AG04449 (cell line): ENCODE measurements at regions not wholly inside any gene's neighbourhood (a gene's known extent, or its start where the extent isn't known, plus 50 kb on each side); places are given as distances from the start of the nearest gene placed in this dataset.

Experiments used
- CTCF ChIA-PET: fragments of 350-600 bp; formaldehyde crosslinking; extraction: SDS; loops from one replicate; lab custom pipeline; 2021; ENCODE audit warnings: antibody characterized with exemption; lab: Yijun Ruan, JAX
- POLR2A ChIA-PET: fragments of 400-600, 350-600 bp; formaldehyde crosslinking; extraction: SDS; loops from one replicate; lab custom pipeline; 2020; ENCODE audit warnings: antibody characterized with exemption, inconsistent platforms; lab: Yijun Ruan, JAX
- DNase-seq: peaks from one replicate; pipeline ENCODE4 v3.0.0-alpha.2; 2010; ENCODE audit warnings: low read depth, low spot score
- H3K4me3 ChIP-seq: 2 replicates; pipeline ENCODE4 v1.5.1; 2011; ENCODE audit warnings: low read depth, mild to moderate bottlenecking, control low read depth, low read length
- TF ChIP-seq, protein P1 (sequence below): IDR thresholded peaks from one replicate; pipeline ENCODE4 v1.5.1; 2011; ENCODE audit warnings: mild to moderate bottlenecking, moderate library complexity, low read length, control low read depth, inconsistent platforms; ENCODE audit not compliant: insufficient read depth; ENCODE audit errors: missing control alignments

DNA sequence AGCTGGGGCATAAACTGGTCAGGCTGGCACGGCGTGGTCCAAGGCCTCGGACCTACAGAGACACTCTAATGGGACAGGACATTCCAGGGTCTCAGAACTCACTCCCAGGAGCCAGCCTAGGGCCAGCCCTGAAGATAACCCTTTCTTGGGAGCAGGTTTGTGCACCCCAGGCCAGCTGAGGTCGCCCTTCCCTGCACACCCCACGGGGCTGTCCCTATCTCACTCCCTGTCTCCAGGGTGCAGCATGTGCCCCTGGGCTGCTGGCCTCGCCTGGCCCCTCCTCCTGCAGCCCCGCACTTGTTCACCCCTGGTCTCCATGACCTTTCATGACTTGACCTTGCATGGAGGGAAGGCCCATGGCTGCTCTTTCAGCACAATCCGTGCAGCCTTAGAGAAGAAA lies 1321.8 kb downstream of the BRD1 start:
- ChIA-PET POLR2A (no interaction called here), CTCF (no interaction called here)
- TF ChIP-seq, protein P1, sequence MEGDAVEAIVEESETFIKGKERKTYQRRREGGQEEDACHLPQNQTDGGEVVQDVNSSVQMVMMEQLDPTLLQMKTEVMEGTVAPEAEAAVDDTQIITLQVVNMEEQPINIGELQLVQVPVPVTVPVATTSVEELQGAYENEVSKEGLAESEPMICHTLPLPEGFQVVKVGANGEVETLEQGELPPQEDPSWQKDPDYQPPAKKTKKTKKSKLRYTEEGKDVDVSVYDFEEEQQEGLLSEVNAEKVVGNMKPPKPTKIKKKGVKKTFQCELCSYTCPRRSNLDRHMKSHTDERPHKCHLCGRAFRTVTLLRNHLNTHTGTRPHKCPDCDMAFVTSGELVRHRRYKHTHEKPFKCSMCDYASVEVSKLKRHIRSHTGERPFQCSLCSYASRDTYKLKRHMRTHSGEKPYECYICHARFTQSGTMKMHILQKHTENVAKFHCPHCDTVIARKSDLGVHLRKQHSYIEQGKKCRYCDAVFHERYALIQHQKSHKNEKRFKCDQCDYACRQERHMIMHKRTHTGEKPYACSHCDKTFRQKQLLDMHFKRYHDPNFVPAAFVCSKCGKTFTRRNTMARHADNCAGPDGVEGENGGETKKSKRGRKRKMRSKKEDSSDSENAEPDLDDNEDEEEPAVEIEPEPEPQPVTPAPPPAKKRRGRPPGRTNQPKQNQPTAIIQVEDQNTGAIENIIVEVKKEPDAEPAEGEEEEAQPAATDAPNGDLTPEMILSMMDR: no peak
- H3K4me3 ChIP-seq: no peak overlapping the region
- DNase-seq: no peak

DNA sequence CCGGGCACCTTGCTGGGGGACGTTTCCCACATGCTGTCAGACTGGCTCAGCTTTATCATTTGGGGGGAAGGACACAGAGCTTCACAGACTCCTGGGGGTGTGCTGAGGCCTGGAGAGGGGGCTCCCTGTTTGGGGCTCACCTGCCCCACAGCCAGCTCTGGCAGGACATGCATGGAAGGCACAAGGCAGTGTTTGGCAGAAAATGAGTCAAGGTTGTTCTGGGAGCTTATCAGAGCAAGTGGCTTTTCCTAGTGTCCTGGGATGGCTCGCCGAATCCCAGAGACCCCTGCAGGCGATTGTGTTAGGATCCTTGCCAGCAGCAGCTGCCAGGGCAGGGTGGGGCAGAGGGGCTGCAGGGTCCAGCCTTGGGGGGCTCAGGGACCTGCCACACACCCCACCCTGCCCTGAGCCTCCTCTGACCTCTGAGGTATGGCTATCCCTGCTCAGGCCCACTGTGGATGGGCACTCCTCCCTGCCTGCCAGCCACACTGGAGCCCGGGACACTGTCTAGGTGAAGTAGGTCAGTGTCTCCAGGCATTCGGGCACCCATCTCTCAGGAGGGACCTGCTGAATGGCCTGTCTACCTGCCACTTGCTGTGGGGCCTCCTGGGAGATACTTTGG lies 1323.0 kb downstream of the BRD1 start:
- no peak overlapping the region for H3K4me3 ChIP-seq
- TF ChIP-seq, protein P1: no peak
- ChIA-PET POLR2A (no interaction called here), CTCF (interaction anchor here (0.9 kb wide), 1 partner anchor 12 kb away, joined by 4 read pairs; no protein-coding TSS in a partner anchor)
- no peak for DNase-seq

DNA sequence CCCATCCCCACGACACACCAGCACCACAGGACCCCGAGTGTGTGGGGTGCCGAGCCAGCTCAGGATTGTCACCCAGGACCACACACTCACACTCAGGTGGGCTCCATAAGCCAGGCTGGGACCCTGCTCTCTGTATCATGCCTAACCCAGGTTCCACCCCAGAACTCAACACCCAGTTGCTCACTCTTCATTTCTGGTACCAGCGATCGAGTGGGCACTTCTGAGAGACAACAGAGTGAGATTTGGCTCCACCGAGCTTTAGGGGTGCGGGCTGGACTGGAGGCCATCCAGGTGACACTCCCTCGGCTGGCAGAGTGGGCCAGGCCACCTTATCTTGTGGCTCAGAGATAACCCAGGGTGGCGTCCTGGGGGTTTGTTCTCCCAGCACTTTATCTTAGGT lies 1323.8 kb downstream of the BRD1 start:
- POLR2A ChIA-PET: no interaction called here
- no peak for DNase-seq
- TF ChIP-seq, protein P1: no peak
- CTCF ChIA-PET: interaction anchor here (1.5 to 2.4 kb wide), 2 partner anchors 11 to 13 kb away, joined by 3 to 18 read pairs; no protein-coding TSS in a partner anchor
- H3K4me3 ChIP-seq: no peak overlapping the region

DNA sequence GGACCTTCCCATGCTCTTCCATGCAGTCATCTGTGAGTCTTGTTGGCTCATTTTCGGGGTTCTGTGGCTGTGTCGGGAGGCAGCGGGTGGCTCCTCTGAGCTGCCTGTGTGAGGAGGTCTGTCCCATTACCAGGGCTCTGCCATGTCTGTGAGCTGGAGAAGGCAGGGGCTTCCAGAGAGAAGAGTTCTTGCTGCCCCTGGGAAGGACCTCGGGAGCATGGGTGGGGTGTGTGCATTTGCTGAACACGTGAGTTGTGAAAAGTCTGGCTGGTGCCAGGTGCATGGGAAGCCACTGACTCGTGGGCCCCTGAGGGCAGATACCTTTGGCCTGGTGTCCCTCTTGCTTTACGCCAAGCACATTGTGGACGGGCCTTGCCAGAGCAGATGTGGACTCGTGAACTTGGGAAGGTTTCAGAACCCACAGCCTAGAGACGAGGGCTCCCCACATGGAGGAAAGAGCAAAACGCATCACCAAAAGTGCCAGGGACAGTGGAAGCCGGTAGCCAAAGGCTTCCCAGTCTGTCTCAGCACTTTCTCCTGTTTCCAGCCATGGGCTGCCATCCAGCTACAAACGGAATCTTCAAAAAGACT lies 1324.5 kb downstream of the BRD1 start:
- ChIA-PET CTCF (interaction anchor here (1.5 to 2.4 kb wide), 2 partner anchors 11 to 14 kb away, joined by 3 to 18 read pairs; no protein-coding TSS in a partner anchor), POLR2A (no interaction called here)
- no peak overlapping the region for H3K4me3 ChIP-seq
- DNase-seq: no peak
- TF ChIP-seq, protein P1: no peak

DNA sequence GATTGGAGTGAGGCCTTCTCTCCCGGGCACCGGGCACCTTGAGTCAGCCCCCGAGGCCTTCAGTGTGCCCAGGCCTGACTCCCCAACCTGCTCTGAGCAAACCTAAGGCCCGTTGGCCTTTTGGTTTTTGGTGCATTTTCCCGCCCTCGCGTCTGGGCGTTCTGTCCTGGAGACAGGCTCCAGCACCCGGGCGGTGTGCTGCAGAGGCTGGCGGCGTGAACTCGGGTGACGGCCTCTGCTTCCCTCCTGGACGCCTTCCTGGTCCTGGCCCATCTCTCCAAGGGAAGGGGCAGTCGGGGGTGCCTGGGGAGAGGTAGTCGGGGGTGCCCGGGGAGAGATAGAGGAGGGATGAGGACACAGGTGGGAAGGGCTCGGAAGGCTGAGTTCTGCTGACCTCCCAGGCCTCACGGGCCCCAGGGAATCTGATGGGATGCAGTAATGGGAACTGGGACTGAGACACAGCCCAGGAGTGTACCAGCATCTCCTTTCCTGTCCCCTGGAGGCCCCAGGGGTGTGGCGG lies 1326.4 kb downstream of the BRD1 start:
- H3K4me3 ChIP-seq: no peak overlapping the region
- ChIA-PET CTCF (no interaction called here), POLR2A (no interaction called here)
- DNase-seq: no peak
- TF ChIP-seq, protein P1: no peak
